Stimulated activated CD8-positive, alpha-beta memory T cell treated with anti-CD3 and anti-CD28 coated beads, Interleukin-4, amount 100 ng/mL, for 1 hour (primary cell): ENCODE measurements at regions not wholly inside any gene's neighbourhood (a gene's known extent, or its start where the extent isn't known, plus 50 kb on each side); places are given as distances from the start of the nearest gene placed in this dataset.
"Not testable (repeated sequence)": the region's sequence is repeated elsewhere in the genome, so short reads cannot be mapped to it uniquely, and the experiment has no call there.

Source experiments
- DNase-seq, 2 donors: peaks; one replicate each; pipeline ENCODE4 v3.0.0-alpha.2; 2020; ENCODE audit warnings: low read depth in 2 of 2, low spot score in 1 of 2

DNA sequence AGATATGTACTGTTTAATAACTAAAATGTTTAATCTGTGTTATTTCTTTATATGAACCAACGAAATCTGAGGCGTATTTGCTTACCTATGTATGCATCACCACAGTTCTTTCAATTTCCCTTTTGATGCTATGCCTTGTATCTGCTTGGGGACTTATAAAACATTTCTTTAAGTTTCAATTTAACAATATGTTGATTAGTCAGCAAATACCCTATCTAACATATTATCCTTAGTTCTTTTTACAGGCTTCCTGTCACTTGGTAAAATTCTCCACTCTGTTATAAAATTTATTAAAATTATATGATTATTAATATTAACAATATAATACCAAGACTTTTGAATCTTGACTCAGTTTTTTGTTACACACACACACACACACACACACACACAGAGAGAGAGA, 174.3 kb downstream of the CPS1 start:
- no peak for DNase-seq

GRCh38 chr2:210746826-210747225, 190.4 kb downstream of the CPS1 start:
- not testable (repeated sequence) for DNase-seq

DNA sequence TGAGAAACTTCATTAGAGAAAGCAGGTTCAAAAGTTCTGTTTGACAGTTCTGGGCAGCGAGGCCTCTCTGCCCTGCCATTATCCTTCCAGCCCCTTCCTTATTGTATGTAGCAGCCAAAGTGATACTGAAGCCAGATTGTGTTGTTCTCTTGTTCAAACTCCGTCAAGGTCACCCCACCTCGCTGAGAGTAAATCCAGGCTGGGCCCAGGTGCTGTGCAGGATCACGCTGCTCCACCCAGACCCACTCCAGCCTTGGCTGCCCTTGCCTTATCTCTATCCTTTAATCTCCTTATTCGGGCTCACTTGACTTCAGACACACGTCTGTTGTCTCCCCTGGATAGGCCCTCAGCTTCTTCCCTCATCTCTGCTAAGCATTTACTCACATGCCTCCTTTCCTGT, 196.1 kb downstream of the CPS1 start:
- no peak for DNase-seq

DNA sequence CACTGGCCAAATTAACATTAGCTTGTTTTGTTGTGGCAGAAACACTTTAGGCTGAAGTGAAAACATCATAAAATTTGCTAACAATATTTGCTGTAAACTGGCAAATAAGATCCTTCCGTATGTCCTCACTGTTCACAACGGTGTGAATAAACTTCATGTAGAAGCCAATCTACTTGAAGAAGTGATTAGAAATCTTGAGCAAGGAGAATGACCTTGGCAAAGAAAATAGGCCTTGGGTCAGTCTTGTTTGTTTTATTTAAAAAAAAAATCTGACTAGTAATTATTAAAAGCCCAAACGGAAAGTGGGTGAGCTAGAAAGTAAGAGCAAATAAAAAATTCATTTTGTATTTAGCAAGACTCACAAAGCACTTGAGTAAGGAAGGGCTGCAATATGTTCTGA, 197.0 kb downstream of the CPS1 start:
- DNase-seq: no peak

GRCh38 chr2:210756855-210757254, 200.5 kb downstream of the CPS1 start:
- DNase-seq: no peak

DNA sequence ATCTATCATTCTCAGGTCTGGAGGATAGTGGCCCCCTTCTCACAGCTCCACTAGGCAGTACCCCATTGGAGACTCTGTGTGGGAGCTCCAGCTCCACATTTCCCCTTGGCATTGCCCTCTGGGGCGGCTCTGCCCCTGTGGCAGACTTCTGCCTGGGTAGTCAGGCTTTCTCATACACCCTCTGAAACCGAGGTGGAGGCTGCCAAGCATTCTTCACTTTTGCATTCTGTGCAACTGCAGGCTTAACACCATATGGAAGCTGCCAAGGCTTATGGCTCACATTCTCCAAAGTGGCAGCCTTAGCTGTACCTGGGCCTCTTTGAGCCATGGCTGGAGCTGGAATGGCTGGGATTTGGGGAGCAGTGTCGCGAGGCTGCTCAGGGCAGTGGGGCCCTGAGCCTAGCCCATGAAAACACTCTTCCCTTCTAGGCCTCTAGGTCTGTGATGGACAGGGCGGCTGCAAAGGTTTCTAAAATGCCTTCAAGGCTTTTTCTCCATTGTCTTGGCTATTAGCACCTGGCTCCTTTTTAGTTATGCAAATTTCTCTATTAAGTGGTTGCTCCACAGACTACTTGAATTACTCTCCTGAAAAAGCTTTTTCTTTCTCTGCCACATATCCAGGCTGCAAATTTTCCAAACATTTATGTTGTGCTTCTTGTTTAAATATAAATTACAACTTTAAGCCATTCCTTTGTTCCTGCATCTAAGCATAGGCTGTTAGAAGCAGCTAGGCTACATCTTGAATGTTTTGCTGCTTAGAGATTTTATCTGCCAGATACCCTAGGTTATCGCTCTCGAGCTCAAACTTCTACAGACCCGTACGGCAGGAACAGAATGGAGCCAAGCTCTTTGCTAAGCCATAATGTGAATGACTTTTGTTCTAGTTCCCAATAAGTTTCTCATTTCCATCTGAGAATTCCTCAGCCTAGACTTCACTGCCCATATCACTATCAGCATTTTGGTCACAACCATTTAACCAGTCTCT, 206.5 kb downstream of the CPS1 start:
- DNase-seq: no peak

DNA sequence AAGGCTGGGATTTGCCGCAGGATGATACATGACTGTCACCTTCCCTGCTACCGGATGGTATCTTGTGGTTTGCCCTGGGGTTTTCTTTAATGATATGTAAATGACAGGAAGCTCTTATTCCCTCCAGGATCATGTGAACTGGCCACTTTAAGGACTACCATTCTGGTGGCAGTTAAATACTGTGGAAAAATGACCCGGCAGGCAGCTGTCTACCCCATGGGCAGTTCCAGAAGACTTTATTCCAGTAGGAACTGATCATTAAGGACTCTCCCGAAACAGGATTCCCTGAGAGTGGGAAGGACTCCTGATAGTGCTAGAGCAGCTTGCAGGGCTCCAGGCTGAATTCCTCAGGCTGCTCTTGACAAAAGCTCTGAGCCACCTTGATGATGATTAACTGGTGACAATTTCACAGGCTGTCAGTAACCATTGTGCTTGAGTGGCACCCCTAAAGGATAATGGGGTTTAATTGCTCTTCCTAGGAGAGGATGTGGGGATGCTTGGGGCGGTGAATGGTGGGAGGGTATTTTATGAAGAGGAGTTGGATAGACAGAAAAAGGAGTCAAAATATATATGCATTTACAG, 212.0 kb downstream of the CPS1 start:
- DNase-seq: no peak

DNA sequence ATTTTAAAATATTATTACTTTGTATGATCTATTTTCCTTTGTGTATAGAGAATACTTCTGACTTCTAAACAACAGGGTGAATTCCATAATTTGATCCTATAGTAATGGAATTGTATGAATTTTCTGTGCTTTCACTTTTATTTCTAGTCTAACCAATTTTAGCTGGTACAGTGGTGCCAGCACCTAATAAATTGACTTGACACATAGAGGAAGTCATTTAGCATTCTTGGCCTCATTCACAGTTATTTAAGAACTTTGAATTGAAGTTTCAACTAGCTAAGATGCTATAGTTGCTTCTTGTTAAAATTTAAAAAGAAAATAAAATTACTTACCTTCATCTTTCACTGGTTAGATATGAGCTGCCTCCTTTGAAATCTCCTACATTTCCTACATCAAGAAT, 220.4 kb downstream of the CPS1 start:
- DNase-seq: no peak

- no peak for DNase-seq
Observed at GRCh38 chr2:210782222-210782621, 225.8 kb downstream of the CPS1 start.

DNA sequence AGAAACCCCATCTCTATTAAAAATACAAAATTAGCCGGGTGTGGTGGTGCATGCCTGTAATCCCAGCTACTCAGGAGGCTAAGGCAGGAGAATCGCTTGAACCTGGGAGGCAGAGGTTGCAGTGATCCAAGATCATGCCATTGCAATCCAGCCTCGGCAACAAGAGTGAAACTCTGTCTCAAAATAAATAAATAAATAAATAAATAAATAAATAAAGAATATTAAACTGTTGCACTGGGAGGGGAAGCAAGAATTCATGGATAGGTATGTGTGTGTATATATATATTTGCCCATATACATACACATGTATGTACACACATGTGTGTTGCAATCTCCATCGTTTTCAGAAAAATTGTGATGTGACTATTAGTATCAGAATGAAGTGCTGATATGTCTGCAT, 231.4 kb downstream of the CPS1 start:
- not testable (repeated sequence) for DNase-seq

- no peak for DNase-seq
Observed at GRCh38 chr2:210792000-210792399, 235.6 kb downstream of the CPS1 start.

GRCh38 chr2:210795506-210795905, 239.1 kb downstream of the CPS1 start:
- no peak for DNase-seq

DNA sequence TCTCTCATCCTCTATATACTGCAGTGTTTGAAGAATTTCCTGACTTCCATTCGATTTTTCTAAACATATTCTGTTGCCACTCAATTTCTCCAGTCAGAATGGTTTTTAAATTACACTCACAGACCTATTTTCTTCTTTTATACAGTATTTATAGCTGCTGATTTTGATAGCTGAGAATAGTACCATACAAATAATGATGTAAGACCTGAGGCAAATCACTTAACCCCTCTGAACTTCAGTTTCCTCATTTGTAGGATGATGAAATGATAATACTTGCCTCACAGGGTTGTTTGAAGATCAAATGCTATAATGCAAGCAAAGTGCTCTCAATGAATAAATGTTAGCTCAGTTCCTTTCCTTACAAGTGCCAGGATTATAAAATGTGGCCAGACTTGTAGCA, 241.8 kb downstream of the CPS1 start:
- no peak for DNase-seq

DNA sequence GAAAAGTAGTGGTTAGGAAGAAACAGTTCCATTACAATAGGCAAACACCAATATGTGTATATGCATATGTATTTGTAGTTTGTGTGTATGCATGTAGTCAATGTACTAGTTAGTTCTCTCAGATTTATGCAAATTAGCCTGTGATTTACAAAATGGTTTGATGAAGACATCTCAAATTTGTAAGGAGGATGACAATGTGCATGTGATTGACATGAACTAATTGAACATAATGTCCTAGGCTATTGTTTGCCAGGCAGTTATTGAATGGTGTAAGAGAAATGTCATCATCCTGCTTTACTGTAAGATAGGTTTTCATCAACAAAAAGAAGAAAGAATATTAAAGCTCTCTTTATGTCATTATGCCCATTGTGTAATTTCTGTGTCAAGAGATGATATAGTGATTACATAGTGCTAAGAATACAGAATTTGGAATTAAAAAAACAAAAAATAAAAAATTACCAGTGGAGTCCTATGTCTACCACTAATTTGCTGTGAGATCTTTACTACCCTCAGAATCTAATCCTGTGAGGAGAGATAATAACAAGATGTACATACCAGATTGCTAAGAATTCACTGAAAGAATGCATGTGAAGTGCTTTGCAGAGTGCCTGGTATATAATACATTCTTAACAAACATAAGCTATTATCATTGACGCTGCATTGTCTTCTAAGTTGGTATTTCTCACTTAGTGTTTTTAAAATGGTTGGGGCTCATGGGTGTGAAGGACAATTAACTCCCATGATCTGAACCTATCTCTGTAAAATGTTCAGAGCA, 258.0 kb downstream of the CPS1 start:
- DNase-seq: no peak

GRCh38 chr2:210816769-210817168, 260.4 kb downstream of the CPS1 start:
- no peak for DNase-seq

- DNase-seq: no peak
Observed at GRCh38 chr2:210818473-210818872, 262.1 kb downstream of the CPS1 start.

- no peak for DNase-seq
Observed at GRCh38 chr2:210833403-210833802, 277.0 kb downstream of the CPS1 start.

DNA sequence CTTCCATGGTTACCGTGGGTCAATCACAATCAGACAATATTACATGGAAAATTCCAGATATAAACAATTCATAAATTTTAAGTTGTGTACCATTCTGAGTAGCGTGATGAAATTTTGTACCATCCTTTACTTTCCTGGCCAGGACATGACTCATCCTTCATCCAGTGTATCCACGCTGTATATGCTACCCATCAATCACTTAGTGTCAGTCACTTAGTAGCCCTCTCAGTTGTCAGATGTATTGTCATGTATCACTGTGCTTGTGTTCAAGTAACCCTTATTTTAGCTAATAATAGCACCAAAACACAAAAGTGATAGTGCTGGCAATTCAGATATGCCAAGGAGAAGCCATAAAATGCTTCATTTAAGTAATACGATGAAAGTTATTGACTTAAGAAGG, 282.6 kb downstream of the CPS1 start:
- no peak for DNase-seq

DNA sequence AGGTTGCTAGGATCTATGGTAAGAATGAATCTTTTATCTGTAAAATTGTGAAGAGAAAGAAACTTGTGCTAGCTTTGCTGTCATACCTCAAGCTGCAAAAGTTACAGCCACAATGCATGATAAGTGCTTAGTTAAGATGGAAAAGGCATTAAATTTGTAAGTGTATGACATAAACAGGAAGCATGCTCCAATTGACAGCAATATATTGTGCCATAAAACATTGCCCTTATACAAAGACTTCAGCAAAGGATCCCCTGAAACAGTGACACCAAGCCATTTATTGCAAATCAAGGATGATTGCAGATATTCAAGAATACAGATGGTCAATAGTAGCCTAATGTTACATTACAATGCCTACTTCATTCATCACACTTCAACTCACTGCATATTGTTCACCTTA, 283.1 kb downstream of the CPS1 start:
- no peak for DNase-seq

- DNase-seq: no peak
Observed at GRCh38 chr2:210842896-210843295, 286.5 kb downstream of the CPS1 start.

GRCh38 chr2:210844016-210844415, 287.6 kb downstream of the CPS1 start:
- no peak for DNase-seq

DNA sequence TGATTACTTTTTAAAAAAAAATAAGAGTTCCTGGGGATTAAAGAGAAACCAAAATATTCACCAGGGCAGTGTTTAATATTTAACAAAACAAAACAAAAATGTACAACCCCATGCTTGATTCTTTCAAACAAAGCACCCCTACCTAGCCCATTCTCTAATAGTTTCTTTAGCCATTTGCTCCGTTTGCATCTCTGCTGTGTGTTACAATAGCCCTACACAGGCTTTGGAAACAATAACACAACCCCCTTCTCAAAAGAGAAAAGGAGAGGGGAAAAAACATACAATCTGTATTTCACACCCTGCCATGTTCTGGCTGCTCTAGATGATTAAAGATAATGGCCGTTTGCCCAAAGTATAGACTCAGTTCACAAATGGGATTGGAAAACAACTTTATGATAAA, 302.9 kb downstream of the CPS1 start:
- DNase-seq: no peak
